GM10266 (cell line): ENCODE measurements at regions not wholly inside any gene's neighbourhood (a gene's known extent, or its start where the extent isn't known, plus 50 kb on each side); places are given as distances from the start of the nearest gene placed in this dataset.

Experiments
- DNase-seq: peaks from one replicate; pipeline ENCODE4 v3.0.0; 2012; ENCODE audit errors: extremely low spot score
- CTCF ChIP-seq: IDR thresholded peaks from 2 replicates; pipeline ENCODE4 v1.5.1; 2012; ENCODE audit warnings: mild to moderate bottlenecking, low read depth; ENCODE audit not compliant: control insufficient read depth, insufficient read depth; ENCODE audit errors: missing control alignments

- TF ChIP-seq CTCF, result no peak
- no peak for DNase-seq
Observed at GRCh38 chr15:87667643-87668042, 588.9 kb downstream of the NTRK3 start.

- no peak for DNase-seq
- no peak for TF ChIP-seq CTCF
Observed at GRCh38 chr15:87662575-87662974, 594.0 kb downstream of the NTRK3 start.

GRCh38 chr15:87661454-87662355 lies 594.8 kb downstream of the NTRK3 start:
- TF ChIP-seq CTCF, result no peak
- DNase-seq, result no peak

GRCh38 chr15:87660251-87661129 lies 596.0 kb downstream of the NTRK3 start:
- no peak for DNase-seq
- TF ChIP-seq CTCF, result no peak

- no peak for TF ChIP-seq CTCF
- no peak for DNase-seq
Observed at GRCh38 chr15:87656372-87656771, 600.2 kb downstream of the NTRK3 start.

- no peak for DNase-seq
- TF ChIP-seq CTCF, result no peak
Observed at GRCh38 chr15:87653646-87654045, 602.9 kb downstream of the NTRK3 start.
